ENCODE measurements at regions not wholly inside any gene's neighbourhood (a gene's known extent, or its start where the extent isn't known, plus 50 kb on each side); places are given as distances from the start of the nearest gene placed in this dataset.

- TF ChIP-seq CTCF (IDR thresholded peaks at IDR 0.05; ENCODE audit: low read depth, low read length, missing input control) (no peak), REST (IDR thresholded peaks at IDR 0.05) (no peak), JUND (IDR thresholded peaks at IDR 0.05) (no peak), ATF3 (IDR thresholded peaks at IDR 0.05) (no peak), EGR1 (IDR thresholded peaks at IDR 0.05; ENCODE audit: low read depth in 2 of 2) (no peak), RAD21 (IDR thresholded peaks at IDR 0.05) (no peak), MAX (IDR thresholded peaks at IDR 0.05) (no peak), GABPA (IDR thresholded peaks at IDR 0.05 in 1 of 2, conservative IDR thresholded peaks at IDR 0.05 in 1 of 2) (no peak), SP1 (IDR thresholded peaks at IDR 0.05) (no peak), FOXA2 (IDR thresholded peaks at IDR 0.05) (no peak)
These were observed 220.0 kb upstream of the SPTLC3 start for GRCh38 chr20:12788632-12789299.
